HL-60 (cell line): ENCODE measurements at regions not wholly inside any gene's neighbourhood (a gene's known extent, or its start where the extent isn't known, plus 50 kb on each side); places are given as distances from the start of the nearest gene placed in this dataset.

ENCODE experiments used
- DNase-seq, 2 experiments: peaks; one replicate each; pipeline ENCODE4 v3.0.0-alpha.2; 2010 to 2020; ENCODE audit warnings: low read depth in 1 of 2, low spot score in 1 of 2
- H3K27ac ChIP-seq: fragments of 250-450 bp; sonication (Bioruptor Pico); replicated peaks from 2 replicates; pipeline ENCODE4 v1.5.1; 2020; ENCODE audit warnings: mild to moderate bottlenecking, moderate library complexity
- H3K27me3 ChIP-seq: fragments of 250-450 bp; sonication (Bioruptor Pico); 2 replicates; pipeline ENCODE4 v1.5.1; 2021; ENCODE audit warnings: mild to moderate bottlenecking, moderate library complexity; ENCODE audit not compliant: insufficient read depth, poor library complexity, severe bottlenecking
- H3K4me3 ChIP-seq: replicated peaks from 2 replicates; pipeline ENCODE4 v1.5.1; 2011; ENCODE audit warnings: mild to moderate bottlenecking, control low read depth, low read length; ENCODE audit not compliant: insufficient read depth
- CTCF ChIP-seq: IDR thresholded peaks from one replicate; pipeline ENCODE4 v1.5.1; 2011; ENCODE audit warnings: low read length, control low read depth, inconsistent platforms; ENCODE audit not compliant: insufficient read depth
- GABPA ChIP-seq: IDR thresholded peaks from 2 replicates; pipeline ENCODE4 v1.6.1; 2012; ENCODE audit warnings: low read depth
- POLR2AphosphoS5 ChIP-seq: IDR thresholded peaks from 2 replicates; pipeline ENCODE4 v1.6.1; 2012; ENCODE audit warnings: low read depth
- REST ChIP-seq: IDR thresholded peaks from 2 replicates; pipeline ENCODE4 v1.6.1; 2012; ENCODE audit warnings: low read depth; ENCODE audit not compliant: insufficient replicate concordance
- SPI1 ChIP-seq: IDR thresholded peaks from 2 replicates; pipeline ENCODE4 v1.6.1; 2012; ENCODE audit warnings: low read depth, mild to moderate bottlenecking, borderline replicate concordance

- H3K4me3 ChIP-seq = no peak overlapping the region
- TF ChIP-seq SPI1 (no peak), POLR2AphosphoS5 (no peak), GABPA (no peak), REST (no peak), CTCF (no peak)
- H3K27me3 ChIP-seq = no peaks in the 10 kb centered on the region
- no peak overlapping the region for H3K27ac ChIP-seq
- DNase-seq = no peak
These were observed 402.4 kb upstream of the PDZRN3 start for GRCh38 chr3:74027121-74027520.

- no peak for DNase-seq
- Histone ChIP-seq H3K27me3 (no peaks in the 10 kb centered on the region), H3K27ac (no peak overlapping the region), H3K4me3 (no peak overlapping the region)
- TF ChIP-seq CTCF = no peak
These were observed 398.7 kb upstream of the PDZRN3 start for GRCh38 chr3:74023395-74023794.

GRCh38 chr3:74021449-74021848 lies 396.7 kb upstream of the PDZRN3 start:
- Histone ChIP-seq H3K4me3 (no peak overlapping the region), H3K27me3 (no peaks in the 10 kb centered on the region), H3K27ac (no peak overlapping the region)
- TF ChIP-seq POLR2AphosphoS5 (no peak), CTCF (no peak), REST (no peak), GABPA (no peak), SPI1 (no peak)
- DNase-seq = no peak

- TF ChIP-seq POLR2AphosphoS5 (no peak), CTCF (no peak), GABPA (no peak), REST (no peak), SPI1 (no peak)
- DNase-seq = no peak
- H3K27me3 ChIP-seq = peaks cover 2% of the 10 kb centered on the region
- no peak overlapping the region for H3K27ac ChIP-seq
- no peak overlapping the region for H3K4me3 ChIP-seq
These were observed 385.5 kb upstream of the PDZRN3 start for GRCh38 chr3:74009961-74010844.
